ENCODE measurements at regions not wholly inside any gene's neighbourhood (a gene's known extent, or its start where the extent isn't known, plus 50 kb on each side); places are given as distances from the start of the nearest gene placed in this dataset.
A peak's percentile ranks its signal among the peaks of the same experiment; 100 is the strongest.

DNA sequence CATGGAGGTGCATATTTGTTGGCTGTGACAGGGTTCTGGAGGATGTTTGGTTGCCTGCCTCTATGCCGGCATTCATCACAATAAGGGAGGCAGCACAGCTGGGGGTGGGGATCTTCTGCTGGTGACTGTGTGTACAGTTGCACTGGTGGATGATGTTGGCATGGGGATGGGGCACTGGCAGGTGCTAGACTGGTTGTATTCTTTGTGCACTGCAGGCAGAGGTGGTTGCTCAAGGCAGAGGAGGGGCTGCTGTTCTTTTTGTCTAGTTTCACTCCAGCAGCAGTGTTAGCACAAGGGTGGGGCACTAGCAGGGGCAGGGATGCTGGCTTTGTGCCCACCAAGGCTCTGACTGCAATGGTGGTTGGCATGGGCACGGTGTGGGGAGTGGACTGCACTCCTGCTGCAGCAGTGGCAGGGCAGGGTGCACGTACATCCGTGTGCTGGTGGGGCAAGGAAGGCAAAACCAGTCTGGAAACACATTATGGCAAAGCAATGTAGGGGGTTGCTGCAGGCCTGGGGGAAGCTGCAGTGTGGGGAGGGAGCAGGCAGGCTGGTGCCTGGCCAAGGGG is 69.3 kb downstream of the ISOC1 start:
- peaks cover 0 to 12% (median 12%) of the 10 kb centered on the region in 3 donors for H3K9me3 ChIP-seq
- WGBS, 2 donors = 72 to 75% methylated on average over 2 to 4 of the region's 4 CpGs
- H3K4me1 ChIP-seq = no peaks in the 10 kb centered on the region

DNA sequence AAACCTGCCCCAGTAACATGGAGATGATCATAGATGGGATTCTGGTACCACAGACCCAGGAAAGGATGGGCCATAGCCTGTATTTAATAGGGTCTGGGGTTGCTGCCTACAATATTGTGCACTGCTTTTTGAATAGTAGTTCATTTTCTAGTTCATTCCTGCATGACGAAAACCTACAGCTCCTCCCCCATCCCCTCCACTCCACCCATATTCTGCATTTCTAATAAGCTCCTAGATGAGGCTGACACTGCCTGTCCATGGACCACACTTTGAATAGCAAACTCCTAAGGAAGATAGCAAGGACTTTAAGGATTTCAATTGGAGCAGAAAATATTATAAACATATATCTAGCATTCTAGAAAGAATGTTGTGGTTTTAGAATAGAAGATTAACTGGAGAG is 75.5 kb downstream of the ISOC1 start:
- DNase-seq = no peak
- intact Hi-C loops (cut with DNase I) = no loop called here
- Histone ChIP-seq H3K4me1 (no peaks in the 10 kb centered on the region), H3K4me3 (no peak overlapping the region), H3K27ac (no peak overlapping the region), H3K36me3 (no peaks in the 10 kb centered on the region), H3K27me3 (no peaks in the 10 kb centered on the region), H3K9me3 (no peaks in the 10 kb centered on the region)
- WGBS, 2 donors = 25 to 44% methylated on average over 1 of the region's 1 CpG
- TF ChIP-seq POLR2A (IDR thresholded peaks at IDR 0.05) = no peak
- TF ChIP-seq, protein P1, sequence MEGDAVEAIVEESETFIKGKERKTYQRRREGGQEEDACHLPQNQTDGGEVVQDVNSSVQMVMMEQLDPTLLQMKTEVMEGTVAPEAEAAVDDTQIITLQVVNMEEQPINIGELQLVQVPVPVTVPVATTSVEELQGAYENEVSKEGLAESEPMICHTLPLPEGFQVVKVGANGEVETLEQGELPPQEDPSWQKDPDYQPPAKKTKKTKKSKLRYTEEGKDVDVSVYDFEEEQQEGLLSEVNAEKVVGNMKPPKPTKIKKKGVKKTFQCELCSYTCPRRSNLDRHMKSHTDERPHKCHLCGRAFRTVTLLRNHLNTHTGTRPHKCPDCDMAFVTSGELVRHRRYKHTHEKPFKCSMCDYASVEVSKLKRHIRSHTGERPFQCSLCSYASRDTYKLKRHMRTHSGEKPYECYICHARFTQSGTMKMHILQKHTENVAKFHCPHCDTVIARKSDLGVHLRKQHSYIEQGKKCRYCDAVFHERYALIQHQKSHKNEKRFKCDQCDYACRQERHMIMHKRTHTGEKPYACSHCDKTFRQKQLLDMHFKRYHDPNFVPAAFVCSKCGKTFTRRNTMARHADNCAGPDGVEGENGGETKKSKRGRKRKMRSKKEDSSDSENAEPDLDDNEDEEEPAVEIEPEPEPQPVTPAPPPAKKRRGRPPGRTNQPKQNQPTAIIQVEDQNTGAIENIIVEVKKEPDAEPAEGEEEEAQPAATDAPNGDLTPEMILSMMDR (IDR thresholded peaks at IDR 0.05) = no peak

More for the DNA sequence above, 69.3 kb downstream of the ISOC1 start:
- no peaks in the 10 kb centered on the region for H3K36me3 ChIP-seq
- no peak overlapping the region for H3K27ac ChIP-seq
- H3K4me3 ChIP-seq = no peak overlapping the region
- no peaks in the 10 kb centered on the region for H3K27me3 ChIP-seq
- TF ChIP-seq, protein P1 (IDR thresholded peaks at IDR 0.05) = no peak
- TF ChIP-seq POLR2A (IDR thresholded peaks at IDR 0.05) = no peak
- no peak for DNase-seq
- intact Hi-C loops (cut with DNase I) = no loop called here

DNA sequence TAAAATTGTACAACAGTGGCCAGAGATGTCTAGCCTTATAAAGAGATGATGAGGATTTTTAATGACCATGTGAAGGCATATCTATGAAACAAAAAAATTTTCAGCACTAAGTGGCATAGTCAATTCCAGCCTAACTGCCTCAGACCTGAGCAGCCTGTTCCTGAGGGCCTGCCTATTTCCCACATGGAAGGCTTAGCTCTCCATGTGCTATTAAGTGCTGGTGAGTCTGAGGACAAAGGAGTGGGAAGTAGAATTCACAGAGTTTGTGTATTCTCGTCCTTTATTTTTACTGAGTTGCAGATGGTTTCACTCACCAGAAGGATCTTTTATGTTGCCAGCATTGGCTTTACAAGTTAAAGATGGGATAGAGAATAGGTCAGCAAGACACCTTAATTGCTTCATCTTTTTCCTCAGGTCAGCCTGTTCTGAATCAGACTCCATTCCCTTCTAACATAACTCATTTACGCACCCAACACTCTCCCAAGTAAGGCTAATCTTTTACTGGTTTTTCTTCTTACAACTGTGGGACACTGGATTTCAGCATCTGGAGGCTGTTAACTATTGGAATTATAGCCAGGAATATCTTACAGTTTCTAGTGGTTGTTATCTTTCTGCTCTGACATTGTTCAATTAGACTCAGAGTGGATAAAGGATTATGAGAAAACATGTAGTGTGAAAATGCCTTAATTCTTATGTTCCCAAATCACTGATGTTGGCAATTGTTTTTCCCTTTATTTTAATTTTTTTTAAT is 76.8 kb downstream of the ISOC1 start:
- H3K27ac ChIP-seq = no peak overlapping the region
- 77 to 83% methylated on average over 2 of the region's 2 CpGs for WGBS, 2 donors
- H3K27me3 ChIP-seq = no peaks in the 10 kb centered on the region
- H3K4me1 ChIP-seq = no peaks in the 10 kb centered on the region
- no peaks in the 10 kb centered on the region for H3K9me3 ChIP-seq
- intact Hi-C loops (cut with DNase I) = no loop called here
- no peak overlapping the region for H3K4me3 ChIP-seq
- no peak for TF ChIP-seq POLR2A (IDR thresholded peaks at IDR 0.05)
- TF ChIP-seq, protein P1 (IDR thresholded peaks at IDR 0.05) = no peak
- DNase-seq = no peak
- no peaks in the 10 kb centered on the region for H3K36me3 ChIP-seq

DNA sequence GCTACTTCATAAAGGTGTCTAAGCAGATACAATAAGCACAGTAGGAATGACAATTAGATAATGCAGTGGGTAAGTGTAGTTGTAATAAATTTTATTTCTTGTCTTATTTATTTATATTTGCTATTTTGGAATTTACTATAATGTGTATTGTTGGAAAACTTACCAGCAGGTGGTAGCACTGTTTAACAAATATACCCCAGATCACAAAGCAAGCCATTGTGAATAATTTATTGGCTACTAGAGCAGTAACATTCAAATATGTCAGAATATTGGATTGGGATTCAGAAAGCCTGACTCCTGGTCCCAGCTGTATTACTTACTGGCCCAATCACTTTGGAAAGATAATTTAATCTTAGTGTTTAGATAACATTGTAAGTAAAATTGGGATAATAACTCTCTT is 78.0 kb downstream of the ISOC1 start:
- H3K27me3 ChIP-seq = no peaks in the 10 kb centered on the region
- H3K27ac ChIP-seq = no peak overlapping the region
- intact Hi-C loops (cut with DNase I) = no loop called here
- no peaks in the 10 kb centered on the region for H3K9me3 ChIP-seq
- TF ChIP-seq POLR2A (IDR thresholded peaks at IDR 0.05) = no peak
- TF ChIP-seq, protein P1 (IDR thresholded peaks at IDR 0.05) = peak in 1 of 6 experiments; percentile 16
- no peaks in the 10 kb centered on the region for H3K36me3 ChIP-seq
- no peak for DNase-seq
- no peak overlapping the region for H3K4me3 ChIP-seq
- H3K4me1 ChIP-seq = no peaks in the 10 kb centered on the region

DNA sequence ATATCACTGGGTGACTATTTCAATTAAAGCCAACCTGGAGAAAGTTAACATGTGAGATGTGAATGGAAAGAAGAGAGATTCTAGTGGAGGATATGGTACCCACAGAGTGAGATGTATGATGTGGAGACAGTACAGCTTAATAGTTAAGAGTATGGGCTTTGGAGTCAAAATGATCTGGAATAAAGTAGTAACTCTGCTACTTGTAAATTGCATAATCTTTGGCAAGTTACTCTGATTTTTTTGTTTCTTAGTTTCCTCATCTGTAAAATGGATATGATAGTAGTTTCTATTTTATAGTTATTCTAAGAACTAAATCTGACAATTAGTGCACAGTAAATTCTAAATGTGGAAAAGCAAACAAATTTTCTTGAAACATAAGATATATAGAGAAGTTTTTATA is 79.2 kb downstream of the ISOC1 start:
- intact Hi-C loops (cut with DNase I) = no loop called here
- H3K27me3 ChIP-seq = no peaks in the 10 kb centered on the region
- H3K9me3 ChIP-seq = no peaks in the 10 kb centered on the region
- H3K36me3 ChIP-seq = no peaks in the 10 kb centered on the region
- H3K4me3 ChIP-seq = no peak overlapping the region
- H3K4me1 ChIP-seq = no peaks in the 10 kb centered on the region
- no peak for DNase-seq
- H3K27ac ChIP-seq = no peak overlapping the region
- TF ChIP-seq POLR2A (IDR thresholded peaks at IDR 0.05) = no peak
- TF ChIP-seq, protein P1 (IDR thresholded peaks at IDR 0.05) = no peak
